ENCODE measurements at regions not wholly inside any gene's neighbourhood (a gene's known extent, or its start where the extent isn't known, plus 50 kb on each side); places are given as distances from the start of the nearest gene placed in this dataset.

- Histone ChIP-seq H3K4me3 (no peak overlapping the region), H3K27ac (no peak overlapping the region)
Measured at GRCh38 chr3:115503394-115503793, 119.9 kb upstream of the GAP43 start.

DNA sequence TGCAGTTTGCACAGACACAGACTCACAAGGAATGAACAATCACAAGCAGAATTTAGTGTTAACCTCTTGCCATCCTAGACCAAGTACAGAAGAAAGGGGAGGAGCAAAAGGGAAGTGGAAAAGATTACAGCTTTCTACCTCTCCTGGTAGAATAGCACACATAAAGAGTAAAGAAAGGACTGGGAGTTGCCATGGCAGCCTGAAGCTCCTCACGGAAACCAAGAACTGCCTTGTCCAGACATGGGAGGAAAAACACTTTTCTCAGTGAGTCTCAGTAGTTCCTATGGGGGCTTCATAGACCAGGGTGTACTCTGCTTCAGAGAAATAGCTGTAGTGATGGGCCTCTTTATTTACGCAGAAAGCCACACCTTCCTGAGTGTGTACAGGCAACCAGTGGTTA is 114.7 kb upstream of the GAP43 start:
- Histone ChIP-seq H3K4me3 (no peak overlapping the region), H3K27ac (no peak overlapping the region)

DNA sequence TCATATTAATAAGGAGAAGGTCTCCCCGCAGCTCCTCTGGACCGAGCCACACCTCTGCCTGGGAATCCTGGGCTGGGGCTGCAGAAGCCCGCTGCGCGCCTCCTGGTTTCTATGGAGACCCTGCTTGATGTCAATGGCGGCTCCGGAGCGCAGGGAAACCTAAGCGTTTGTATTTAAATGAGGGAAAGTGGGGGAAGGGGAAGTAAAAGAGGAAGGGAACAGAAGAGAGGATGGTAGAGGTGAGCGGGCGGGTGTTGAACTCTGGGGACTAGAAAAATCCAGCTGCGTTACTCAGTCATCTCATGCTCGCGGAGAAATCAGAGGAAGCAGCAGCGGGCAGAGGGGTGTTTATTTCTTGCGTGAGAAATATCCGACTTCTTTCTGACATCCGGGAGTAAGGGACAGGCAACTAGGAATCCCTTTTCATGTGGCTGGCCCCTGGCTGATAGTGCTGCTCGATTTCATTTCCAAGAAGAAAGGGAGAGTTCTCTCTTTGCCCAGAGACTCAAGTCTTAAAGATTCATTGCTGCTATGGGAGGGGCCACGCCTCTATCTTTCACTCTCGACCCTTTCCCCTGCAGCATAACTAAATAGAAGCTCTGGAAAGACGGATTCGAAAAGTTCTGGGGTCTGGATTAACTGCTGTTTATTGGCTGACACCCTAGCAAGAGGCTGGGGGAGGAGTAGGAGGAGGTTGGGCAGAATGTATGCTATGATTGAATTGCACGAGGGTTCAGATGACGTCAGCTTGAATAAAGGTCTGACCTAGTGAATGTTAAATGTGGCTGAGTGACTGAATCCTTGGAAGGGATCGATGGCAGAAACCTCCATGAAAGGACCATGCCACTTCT is 110.5 kb upstream of the GAP43 start:
- peak overlapping the region in 2 of 21 experiments; percentile 40 to 51 for H3K27ac ChIP-seq
- peak overlapping the region; percentile 0 to 39 (median 25) for H3K4me3 ChIP-seq

DNA sequence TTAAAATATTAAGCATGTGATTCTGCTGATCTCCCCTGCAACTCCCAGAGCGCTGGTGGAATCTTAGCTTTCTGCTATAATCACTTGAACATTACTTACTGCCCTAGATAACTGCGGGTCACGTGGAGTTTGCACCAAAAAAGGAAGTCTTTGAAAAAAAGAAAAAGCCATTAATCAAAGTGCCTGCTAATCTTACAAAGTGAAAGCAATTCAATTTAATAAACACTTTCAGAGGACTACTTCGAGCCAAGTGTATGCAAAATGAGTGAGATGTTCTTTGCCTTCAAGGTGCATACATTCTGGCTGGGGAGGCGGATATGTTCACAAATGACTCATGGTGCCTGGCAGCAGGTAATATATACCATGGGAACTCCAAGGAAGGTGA is 109.9 kb upstream of the GAP43 start:
- H3K4me3 ChIP-seq = peak overlapping the region in 4 of 7 experiments; percentile 17 to 39 (median 32)
- H3K27ac ChIP-seq = peak overlapping the region in 1 of 21 experiments; percentile 40

DNA sequence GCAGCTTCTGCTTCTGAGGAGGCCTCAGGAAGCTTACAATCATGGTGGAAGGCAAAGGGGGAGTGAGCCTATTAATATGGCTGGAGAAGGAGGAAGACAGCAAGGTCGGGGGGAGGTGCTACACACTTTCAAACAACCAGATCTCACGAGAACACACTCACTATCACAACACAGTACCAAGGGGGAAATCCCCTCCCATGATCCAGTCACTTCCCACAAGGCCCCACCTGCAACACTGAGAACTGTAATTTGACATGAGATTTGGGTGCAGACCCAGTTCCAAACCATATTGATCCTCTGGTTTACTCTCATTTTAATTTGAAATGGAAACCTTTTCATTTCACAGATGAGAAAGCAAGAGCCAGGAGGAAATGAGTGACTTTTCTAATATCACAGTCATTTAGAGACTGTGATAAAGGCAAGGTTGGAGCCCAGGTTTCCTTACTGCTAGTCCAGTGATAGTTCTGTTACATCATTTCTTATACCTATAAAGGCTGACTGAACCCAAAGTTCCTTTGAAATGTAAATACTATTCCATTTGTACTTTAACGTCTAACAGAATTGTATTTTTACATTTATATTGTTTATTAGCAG is 105.8 kb upstream of the GAP43 start:
- Histone ChIP-seq H3K27ac (no peak overlapping the region), H3K4me3 (no peak overlapping the region)

DNA sequence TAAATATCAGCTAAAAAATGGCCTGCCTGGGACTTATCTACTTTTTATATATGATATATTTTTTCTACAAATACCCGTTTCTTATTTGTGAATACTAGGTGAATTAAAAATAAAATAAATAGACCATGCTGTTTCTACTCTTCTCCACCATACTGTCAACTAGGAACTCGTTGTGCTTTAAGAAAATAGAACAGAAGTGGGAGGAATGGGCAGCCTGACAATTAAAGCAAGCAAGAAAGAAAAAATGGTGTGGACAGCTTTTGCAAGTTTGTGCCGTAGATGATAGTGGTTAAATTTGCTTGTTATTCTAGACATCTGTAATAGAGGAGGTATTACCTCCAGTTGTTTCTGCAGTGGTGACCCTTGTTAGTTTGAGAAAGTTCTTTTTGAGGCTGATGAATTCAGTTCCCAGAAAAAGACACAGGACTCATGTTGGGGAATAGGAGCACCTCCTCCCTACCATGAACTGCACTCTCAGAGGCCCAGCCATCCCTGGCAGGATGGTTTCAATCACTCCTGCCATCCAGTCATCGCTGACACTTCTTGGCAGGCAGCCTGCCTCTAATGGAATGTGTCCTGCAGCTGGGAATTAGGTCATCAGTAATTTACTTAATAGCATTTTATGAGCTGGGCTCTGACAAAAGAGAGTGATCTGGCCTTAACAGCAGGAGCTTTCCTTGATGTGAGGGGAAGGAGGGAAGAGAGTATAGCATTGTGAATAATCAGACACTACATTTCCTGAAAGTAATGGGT is 105.0 kb upstream of the GAP43 start:
- H3K27ac ChIP-seq = no peak overlapping the region
- H3K4me3 ChIP-seq = no peak overlapping the region

GRCh38 chr3:115520241-115520640 is 103.1 kb upstream of the GAP43 start:
- no peak overlapping the region for H3K4me3 ChIP-seq
- H3K27ac ChIP-seq = no peak overlapping the region

GRCh38 chr3:115520651-115521245 is 102.6 kb upstream of the GAP43 start:
- H3K4me3 ChIP-seq = no peak overlapping the region
- H3K27ac ChIP-seq = no peak overlapping the region

GRCh38 chr3:115523458-115523857 is 99.9 kb upstream of the GAP43 start:
- no peak overlapping the region for H3K27ac ChIP-seq
- no peak overlapping the region for H3K4me3 ChIP-seq

DNA sequence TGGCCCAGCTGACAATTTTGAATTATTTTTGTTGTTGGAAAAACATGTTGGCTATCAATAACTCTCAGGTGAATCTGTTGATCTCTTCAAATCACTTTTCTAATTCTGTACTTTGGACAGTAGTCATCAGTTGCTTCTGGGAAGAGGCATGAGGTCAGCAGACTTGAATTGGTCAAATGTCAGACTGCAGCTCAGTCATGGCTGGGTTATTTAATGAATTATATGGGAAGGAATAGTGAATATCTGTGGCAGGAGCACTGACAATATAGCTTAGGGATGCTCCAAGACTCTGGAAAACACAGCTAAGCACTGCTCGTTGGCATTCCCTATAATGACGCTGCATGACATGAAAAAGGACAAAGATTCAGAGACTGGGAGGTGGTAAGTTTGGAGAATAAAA is 98.8 kb upstream of the GAP43 start:
- Histone ChIP-seq H3K27ac (no peak overlapping the region), H3K4me3 (no peak overlapping the region)

DNA sequence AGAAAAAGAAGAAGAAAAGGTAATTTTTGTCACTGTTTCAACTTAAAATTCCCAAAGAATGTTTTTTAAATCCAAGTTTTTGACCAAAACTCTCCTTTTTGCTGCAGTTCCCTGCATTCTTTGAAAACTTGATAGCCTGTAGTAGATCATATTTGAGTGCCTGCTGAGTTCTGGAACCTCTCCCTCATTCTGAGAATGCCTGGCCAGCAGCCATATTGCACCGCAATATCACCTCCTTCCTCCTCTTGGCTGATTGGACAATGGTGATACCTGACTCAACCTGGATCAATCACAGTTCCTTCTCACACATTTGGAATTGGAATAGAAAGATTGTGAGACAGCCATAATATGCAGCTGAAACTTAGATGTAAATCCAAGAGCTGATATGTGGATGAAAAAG is 97.6 kb upstream of the GAP43 start:
- Histone ChIP-seq H3K4me3 (no peak overlapping the region), H3K27ac (no peak overlapping the region)

DNA sequence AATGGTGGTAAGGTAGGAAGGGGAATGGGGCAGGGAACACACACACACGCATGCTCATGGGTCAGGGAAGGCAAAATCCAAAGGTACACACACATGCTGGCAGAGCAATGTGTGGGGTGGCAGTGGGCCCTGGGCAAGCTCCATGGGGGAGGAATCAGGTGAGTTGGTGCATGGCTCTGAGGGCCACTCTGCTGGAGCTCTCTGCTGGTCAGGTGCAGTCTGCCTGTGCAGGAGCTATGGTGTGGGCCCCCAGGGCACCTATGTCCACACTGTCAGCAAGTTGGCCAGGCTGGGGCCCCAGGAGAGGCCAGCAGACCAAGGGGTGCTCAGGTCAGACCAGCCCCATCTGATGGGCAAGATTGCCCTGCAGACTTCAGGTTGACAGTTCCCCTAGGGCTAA is 90.1 kb upstream of the GAP43 start:
- Histone ChIP-seq H3K4me3 (no peak overlapping the region), H3K27ac (no peak overlapping the region)

GRCh38 chr3:115536171-115536570 is 87.1 kb upstream of the GAP43 start:
- no peak overlapping the region for H3K27ac ChIP-seq

DNA sequence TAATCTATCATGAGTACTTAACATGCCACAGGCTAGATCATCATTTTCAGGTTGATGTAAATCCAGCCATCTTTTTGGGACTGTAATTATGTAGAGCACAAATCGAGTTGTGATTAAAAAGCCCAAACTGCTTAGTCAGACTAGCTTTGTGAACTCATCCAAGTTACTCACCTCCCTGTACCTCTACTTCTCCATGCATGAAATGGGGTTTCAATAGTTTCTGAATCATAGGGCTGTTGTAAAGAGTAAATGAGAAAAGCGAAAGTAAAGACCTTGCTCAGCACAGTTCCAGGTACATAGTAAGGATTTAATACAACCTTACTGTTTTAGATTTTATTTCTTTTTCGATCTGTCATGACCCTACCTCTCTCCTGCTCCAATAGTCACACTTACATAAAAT is 85.6 kb upstream of the GAP43 start:
- no peak overlapping the region for H3K4me3 ChIP-seq
- no peak overlapping the region for H3K27ac ChIP-seq

More at GRCh38 chr3:115536171-115536570, 87.1 kb upstream of the GAP43 start:
- H3K4me3 ChIP-seq = no peak overlapping the region

DNA sequence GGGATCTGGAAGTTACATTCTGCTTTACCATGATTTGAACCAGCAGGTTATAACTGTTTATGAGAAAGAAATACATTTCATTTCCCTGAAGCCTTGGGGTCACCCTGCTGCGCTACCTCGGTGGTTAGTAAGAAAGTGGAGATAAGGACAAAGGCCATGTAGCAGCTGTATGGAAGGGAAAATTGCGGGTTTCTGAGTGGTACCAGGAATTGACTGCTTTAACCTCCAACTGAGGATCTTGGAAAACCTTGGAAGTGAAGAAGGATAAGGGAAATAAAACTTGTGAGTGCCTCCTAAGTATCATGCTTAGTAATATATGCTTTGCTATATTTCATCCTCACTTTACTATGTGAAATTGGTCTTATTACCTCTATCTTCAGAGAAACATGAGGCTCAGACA is 76.1 kb upstream of the GAP43 start:
- H3K4me3 ChIP-seq = no peak overlapping the region
- H3K27ac ChIP-seq = no peak overlapping the region

DNA sequence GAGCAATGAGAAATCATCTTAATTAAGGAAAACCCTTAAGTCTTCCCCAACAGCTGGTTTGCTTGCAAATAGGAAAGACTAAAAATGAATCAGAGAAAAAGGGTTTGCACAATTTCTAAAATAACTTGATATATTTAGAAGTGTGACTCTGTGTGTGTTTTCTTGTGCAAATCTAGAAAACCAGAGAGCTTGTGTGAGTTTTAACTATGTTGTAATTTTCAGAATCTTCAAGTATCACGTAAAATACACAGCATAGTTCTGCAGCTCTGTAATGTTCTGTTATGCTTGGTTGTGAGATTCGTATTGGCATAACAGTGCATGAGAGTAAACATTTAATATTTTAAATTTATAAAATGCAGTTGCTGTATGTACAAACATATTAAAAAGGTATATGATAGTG is 74.7 kb upstream of the GAP43 start:
- no peak overlapping the region for H3K4me3 ChIP-seq
- H3K27ac ChIP-seq = no peak overlapping the region

DNA sequence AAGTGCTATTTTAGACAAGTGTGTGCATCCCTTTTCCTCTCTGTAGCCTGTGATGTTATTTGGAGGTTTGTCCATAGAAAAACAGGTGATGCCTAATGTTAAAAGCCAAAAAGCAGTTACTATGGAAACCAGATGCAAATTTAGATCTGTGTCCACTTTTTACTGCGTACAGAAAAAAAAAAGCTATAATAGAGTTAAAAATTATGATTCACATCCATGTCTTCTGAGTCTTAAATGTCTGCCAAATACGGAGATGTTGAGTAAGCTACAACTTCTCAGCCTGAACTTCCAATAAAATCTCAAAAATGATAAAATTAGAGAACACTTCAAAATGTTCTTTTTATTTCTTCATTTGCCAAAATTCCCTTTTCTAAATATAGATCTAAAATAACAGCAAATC is 74.2 kb upstream of the GAP43 start:
- H3K4me3 ChIP-seq = no peak overlapping the region
- H3K27ac ChIP-seq = no peak overlapping the region

GRCh38 chr3:115550285-115550761 is 73.0 kb upstream of the GAP43 start:
- peak overlapping the region in 3 of 21 experiments; percentile 14 to 43 (median 29) for H3K27ac ChIP-seq
- H3K4me3 ChIP-seq = no peak overlapping the region

DNA sequence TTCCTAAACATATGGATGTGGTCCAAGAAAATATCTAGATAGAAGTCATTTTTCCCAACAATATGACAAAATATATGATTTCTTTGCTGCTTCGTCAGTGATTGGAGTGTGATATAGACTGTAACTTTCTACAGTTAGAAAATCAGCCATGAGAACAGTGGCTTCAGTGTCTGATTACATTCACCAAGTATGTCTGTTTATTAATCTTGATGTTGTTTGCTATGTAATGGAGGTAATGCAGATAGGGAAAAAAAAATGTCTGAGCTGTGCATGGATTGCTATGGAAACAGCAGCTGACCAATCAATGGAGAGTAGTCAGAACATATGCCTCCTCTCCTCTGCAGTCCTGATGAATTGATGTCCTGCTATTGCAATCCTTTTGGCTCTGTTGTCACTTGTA is 72.3 kb upstream of the GAP43 start:
- no peak overlapping the region for H3K4me3 ChIP-seq
- H3K27ac ChIP-seq = no peak overlapping the region

- H3K27ac ChIP-seq = no peak overlapping the region
- H3K4me3 ChIP-seq = no peak overlapping the region
Measured at GRCh38 chr3:115552007-115552406, 71.3 kb upstream of the GAP43 start.
